OCI-LY7 (cell line): ENCODE measurements at regions not wholly inside any gene's neighbourhood (a gene's known extent, or its start where the extent isn't known, plus 50 kb on each side); places are given as distances from the start of the nearest gene placed in this dataset.

Experiments
- BruUV-seq: library from RNA; stranded (reverse); fragments of 400-500 nt; replicated peaks from 2 replicates; lab custom pipeline; 2021; lab: Mats Ljungman, UMichigan
- CTCF ChIA-PET: fragments of 300-600 bp; sonication (Branson Sonifier 250); formaldehyde crosslinking; loops from one replicate; lab custom pipeline; 2022; ENCODE audit warnings: antibody characterized with exemption; ENCODE audit not compliant: unreplicated experiment; lab: Charles Lee
- POLR2A ChIA-PET: fragments of 300-600 bp; sonication (Branson Sonifier 250); formaldehyde crosslinking; loops from one replicate; lab custom pipeline; 2022; ENCODE audit warnings: antibody characterized with exemption; lab: Charles Lee
- DNase-seq: peaks from one replicate; pipeline ENCODE4 v3.0.0-alpha.2; 2015; ENCODE audit warnings: low spot score
- H2AFZ ChIP-seq: fragments of 200-600 bp; sonication (generic), shearing (Covaris generic); 2 replicates; pipeline ENCODE4 v1.6.1; 2014; ENCODE audit warnings: mild to moderate bottlenecking, antibody characterized with exemption, low read length, moderate library complexity
- H3K27ac ChIP-seq: fragments of 200-600 bp; sonication (generic); 2 replicates; pipeline ENCODE4 v1.5.1; 2014; ENCODE audit warnings: mixed run types, low read depth, mild to moderate bottlenecking, moderate library complexity, low read length, inconsistent platforms; ENCODE audit not compliant: poor library complexity, severe bottlenecking
- H3K36me3 ChIP-seq: fragments of 200-600 bp; sonication (generic); 2 replicates; pipeline ENCODE4 v1.6.1; 2014; ENCODE audit warnings: mild to moderate bottlenecking, antibody characterized with exemption, low read length, moderate library complexity, mixed read lengths; ENCODE audit not compliant: insufficient read depth
- H3K4me1 ChIP-seq: fragments of 200-600 bp; sonication (generic); 2 replicates; pipeline ENCODE4 v1.5.1; 2014; ENCODE audit warnings: mild to moderate bottlenecking, low read length; ENCODE audit not compliant: insufficient read depth, poor library complexity, severe bottlenecking
- H3K4me2 ChIP-seq: fragments of 200-600 bp; sonication (generic); 2 replicates; pipeline ENCODE4 v1.6.1; 2014; ENCODE audit warnings: mild to moderate bottlenecking, low read length
- H3K4me3 ChIP-seq: fragments of 200-600 bp; sonication (generic); 2 replicates; pipeline ENCODE4 v1.5.1; 2014; ENCODE audit warnings: mild to moderate bottlenecking, low read depth, low read length; ENCODE audit not compliant: poor library complexity, severe bottlenecking
- H3K79me2 ChIP-seq: fragments of 200-600 bp; sonication (generic); 2 replicates; pipeline ENCODE4 v1.6.1; 2016; ENCODE audit warnings: low read depth, mild to moderate bottlenecking, low read length, moderate library complexity, mixed read lengths; ENCODE audit not compliant: insufficient read depth
- H3K9me2 ChIP-seq: fragments of 200-600 bp; sonication (generic); 2 replicates; pipeline ENCODE4 v1.6.1; 2016; ENCODE audit warnings: mild to moderate bottlenecking, low read length, mixed read lengths; ENCODE audit not compliant: insufficient read depth
- H3K9me3 ChIP-seq: fragments of 200-600 bp; sonication (generic); 2 replicates; pipeline ENCODE4 v1.6.1; 2014; ENCODE audit warnings: mild to moderate bottlenecking, mixed run types, low read length, mixed read lengths
- H4K20me1 ChIP-seq: fragments of 200-600 bp; sonication (generic); 2 replicates; pipeline ENCODE4 v1.6.1; 2014; ENCODE audit warnings: mild to moderate bottlenecking, antibody characterized with exemption, low read length, moderate library complexity, mixed read lengths; ENCODE audit not compliant: insufficient read depth
- CTCF ChIP-seq: fragments of 200-600 bp; sonication (generic); conservative IDR thresholded peaks from 2 replicates; pipeline ENCODE4 v1.5.1; 2014; ENCODE audit warnings: mild to moderate bottlenecking, antibody characterized with exemption, low read length, moderate library complexity, mixed read lengths
- EZH2phosphoT487 ChIP-seq: fragments of 200-600 bp; sonication (generic); IDR thresholded peaks from 2 replicates; pipeline ENCODE4 v1.6.1; 2018; ENCODE audit warnings: low read depth, borderline replicate concordance, mild to moderate bottlenecking, mixed run types, antibody characterized with exemption, low read length, moderate library complexity, mixed read lengths
- intact Hi-C: fragments of 100-400 bp; cut with micrococcal nuclease; formaldehyde crosslinking; loops from one replicate; pipeline ENCODE4 v1.10.0; 2022; ENCODE audit not compliant: unreplicated experiment

- no TSS peak for BruUV-seq
- no peak for DNase-seq
- POLR2A ChIA-PET: no interaction called here
These were observed 214.4 kb downstream of the UBE3A start for GRCh38 chr15:25224396-25224795.

GRCh38 chr15:25226360-25226759, 212.5 kb downstream of the UBE3A start:
- H3K27ac ChIP-seq: no peak overlapping the region
- H4K20me1 ChIP-seq: no peaks in the 10 kb centered on the region
- H3K9me3 ChIP-seq: no peaks in the 10 kb centered on the region
- ChIA-PET CTCF (no interaction called here), POLR2A (no interaction called here)
- no peak overlapping the region for H3K4me3 ChIP-seq
- intact Hi-C loops: no loop called here
- no peak for TF ChIP-seq EZH2phosphoT487
- TF ChIP-seq CTCF: no peak
- no TSS peak for BruUV-seq
- H3K9me2 ChIP-seq: no peaks in the 10 kb centered on the region
- H3K79me2 ChIP-seq: no peaks in the 10 kb centered on the region
- no peak overlapping the region for H3K4me2 ChIP-seq
- no peaks in the 10 kb centered on the region for H3K36me3 ChIP-seq
- H3K4me1 ChIP-seq: no peaks in the 10 kb centered on the region
- no peak overlapping the region for H2AFZ ChIP-seq
- no peak for DNase-seq

More at GRCh38 chr15:25224396-25224795, 214.4 kb downstream of the UBE3A start:
- H3K27ac ChIP-seq: no peak overlapping the region
- H3K79me2 ChIP-seq: no peaks in the 10 kb centered on the region
- H3K9me3 ChIP-seq: no peaks in the 10 kb centered on the region
- no peaks in the 10 kb centered on the region for H4K20me1 ChIP-seq
- H2AFZ ChIP-seq: no peak overlapping the region
- H3K4me3 ChIP-seq: no peak overlapping the region
- H3K4me2 ChIP-seq: no peak overlapping the region
- no peak for TF ChIP-seq EZH2phosphoT487
- CTCF ChIA-PET: no interaction called here
- no peaks in the 10 kb centered on the region for H3K4me1 ChIP-seq
- intact Hi-C loops: no loop called here
- no peaks in the 10 kb centered on the region for H3K9me2 ChIP-seq
- no peaks in the 10 kb centered on the region for H3K36me3 ChIP-seq

DNA sequence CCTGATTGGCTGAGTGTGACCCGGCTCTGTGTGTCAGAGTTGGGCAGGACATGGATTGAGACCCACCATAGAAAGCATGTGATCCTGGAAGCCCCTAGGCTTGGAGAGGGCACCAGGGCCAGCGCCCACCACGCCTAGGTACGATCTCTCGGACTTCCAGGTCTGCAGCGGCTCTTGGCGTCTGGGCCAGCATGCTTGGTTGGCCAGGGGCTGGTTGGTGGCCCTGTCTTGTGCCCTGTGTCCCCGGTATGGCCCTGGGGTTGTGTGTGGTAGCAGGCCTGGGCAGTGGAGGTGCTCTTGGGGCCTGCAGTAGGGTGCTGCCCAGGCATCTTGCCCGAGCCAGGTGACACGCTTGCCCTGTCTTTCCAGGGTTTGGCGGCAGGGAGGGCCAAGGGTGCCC, 210.6 kb downstream of the UBE3A start:
- no peaks in the 10 kb centered on the region for H3K9me2 ChIP-seq

More for the DNA sequence above, 210.6 kb downstream of the UBE3A start:
- CTCF ChIA-PET: no interaction called here
- no peak overlapping the region for H3K27ac ChIP-seq
- H4K20me1 ChIP-seq: no peaks in the 10 kb centered on the region
- no TSS peak for BruUV-seq
- no peaks in the 10 kb centered on the region for H3K9me3 ChIP-seq
- POLR2A ChIA-PET: no interaction called here
- no peaks in the 10 kb centered on the region for H3K4me1 ChIP-seq
- no peak overlapping the region for H3K4me2 ChIP-seq
- TF ChIP-seq CTCF: no peak
- no peak for TF ChIP-seq EZH2phosphoT487
- no peaks in the 10 kb centered on the region for H3K79me2 ChIP-seq
- no peak overlapping the region for H3K4me3 ChIP-seq
- intact Hi-C loops: no loop called here
- no peak overlapping the region for H2AFZ ChIP-seq
- no peak for DNase-seq
- no peaks in the 10 kb centered on the region for H3K36me3 ChIP-seq
